Astrocyte (in vitro differentiated cells and primary cell): ENCODE measurements at regions not wholly inside any gene's neighbourhood (a gene's known extent, or its start where the extent isn't known, plus 50 kb on each side); places are given as distances from the start of the nearest gene placed in this dataset.

Source experiments
- DNase-seq: peaks from one replicate; pipeline ENCODE4 v3.0.0-alpha.2; 2010; ENCODE audit warnings: low read depth
- FAIRE-seq: peaks from 2 replicates; lab custom pipeline; 2011; peaks lifted over from hg19 to GRCh38; lab: Jason Lieb, UNC
- H2AFZ ChIP-seq: 2 replicates; pipeline ENCODE4 v1.6.0; 2012; ENCODE audit warnings: low read depth, low read length, inconsistent platforms
- H3K27ac ChIP-seq: 2 replicates; pipeline ENCODE4 v1.5.1; 2011; ENCODE audit warnings: low read depth, low read length, inconsistent platforms
- H3K27me3 ChIP-seq: 2 replicates; pipeline ENCODE4 v1.6.0; 2011; ENCODE audit warnings: low read length, inconsistent platforms; ENCODE audit not compliant: insufficient read depth
- H3K36me3 ChIP-seq: 2 replicates; pipeline ENCODE4 v1.5.1; 2011; ENCODE audit warnings: low read length, inconsistent platforms; ENCODE audit not compliant: insufficient read depth
- H3K4me1 ChIP-seq: 2 replicates; pipeline ENCODE4 v1.5.1; 2011; ENCODE audit warnings: low read length, inconsistent platforms; ENCODE audit not compliant: insufficient read depth
- H3K4me2 ChIP-seq: 2 replicates; pipeline ENCODE4 v1.6.0; 2012; ENCODE audit warnings: low read length, inconsistent platforms
- H3K4me3 ChIP-seq: 2 replicates; pipeline ENCODE4 v1.5.1; 2011; ENCODE audit warnings: low read depth, mild to moderate bottlenecking, low read length, inconsistent platforms; ENCODE audit not compliant: insufficient read depth
- H3K79me2 ChIP-seq: 2 replicates; pipeline ENCODE4 v1.6.0; 2012; ENCODE audit warnings: mild to moderate bottlenecking, low read length, inconsistent platforms; ENCODE audit not compliant: insufficient read depth
- H3K9ac ChIP-seq: 2 replicates; pipeline ENCODE4 v1.6.0; 2012; ENCODE audit warnings: mild to moderate bottlenecking, low read length, inconsistent platforms
- H3K9me3 ChIP-seq: 2 replicates; pipeline ENCODE4 v1.5.1; 2012; ENCODE audit warnings: low read depth, mild to moderate bottlenecking, low read length, inconsistent platforms; ENCODE audit not compliant: insufficient read depth
- H4K20me1 ChIP-seq: 2 replicates; pipeline ENCODE4 v1.6.0; 2012; ENCODE audit warnings: low read length, inconsistent platforms; ENCODE audit not compliant: insufficient read depth
- H3K27ac Mint-ChIP-seq: one replicate; pipeline ENCODE4 v1.8.0; 2021; ENCODE audit warnings: mild to moderate bottlenecking, mixed read lengths; ENCODE audit not compliant: unreplicated experiment
- H3K27me3 Mint-ChIP-seq: one replicate; pipeline ENCODE4 v1.8.0; 2021; ENCODE audit warnings: low read depth, mixed read lengths; ENCODE audit not compliant: unreplicated experiment
- H3K36me3 Mint-ChIP-seq: one replicate; pipeline ENCODE4 v1.8.0; 2021; ENCODE audit warnings: low read depth, mixed read lengths; ENCODE audit not compliant: unreplicated experiment
- H3K4me1 Mint-ChIP-seq: one replicate; pipeline ENCODE4 v1.8.0; 2021; ENCODE audit warnings: low read depth, mixed read lengths; ENCODE audit not compliant: unreplicated experiment
- H3K4me3 Mint-ChIP-seq: one replicate; pipeline ENCODE4 v1.8.0; 2021; ENCODE audit warnings: mild to moderate bottlenecking, moderate library complexity, mixed read lengths; ENCODE audit not compliant: unreplicated experiment
- H3K9me3 Mint-ChIP-seq: one replicate; pipeline ENCODE4 v1.8.0; 2021; ENCODE audit warnings: mild to moderate bottlenecking, mixed read lengths; ENCODE audit not compliant: unreplicated experiment
- CTCF ChIP-seq: IDR thresholded peaks from 2 replicates; pipeline ENCODE4 v1.5.1; 2011; ENCODE audit warnings: low read depth, mild to moderate bottlenecking, inconsistent platforms, low read length, moderate library complexity; ENCODE audit not compliant: insufficient read depth
- EZH2 ChIP-seq: IDR thresholded peaks from 2 replicates; pipeline ENCODE4 v1.6.1; 2012; ENCODE audit warnings: mild to moderate bottlenecking, low read length, inconsistent platforms; ENCODE audit not compliant: insufficient read depth

DNA sequence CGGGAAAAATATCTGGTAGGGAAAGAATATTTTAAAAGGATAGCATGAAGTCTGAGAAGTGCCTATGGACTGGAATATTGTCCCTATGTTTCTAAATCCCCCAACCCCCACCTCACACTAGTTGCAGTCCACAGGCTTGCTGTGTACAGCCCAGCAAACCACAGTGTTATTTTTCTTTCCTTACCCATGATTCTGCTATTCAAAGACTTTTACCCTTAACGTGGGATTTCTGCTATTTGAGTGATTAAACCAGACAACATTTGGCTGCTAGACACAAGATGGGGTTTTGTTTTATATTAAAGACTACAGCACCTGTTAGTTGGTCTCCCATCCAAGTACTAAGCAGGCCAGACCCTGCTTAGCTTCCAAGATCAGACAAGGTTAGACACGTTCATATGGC lies 120.5 kb upstream of the MYO3A start:
- H3K4me3 ChIP-seq, result no peak overlapping the region
- no peak overlapping the region for H2AFZ ChIP-seq
- no peaks in the 10 kb centered on the region for H3K79me2 ChIP-seq
- no peak overlapping the region for H3K4me2 ChIP-seq
- Mint-ChIP-seq H3K4me3 (no peak overlapping the region), H3K36me3 (no peaks in the 10 kb centered on the region), H3K27ac (peak overlapping the region; percentile 36), H3K27me3 (no peaks in the 10 kb centered on the region), H3K4me1 (peaks cover 33% of the 10 kb centered on the region), H3K9me3 (no peaks in the 10 kb centered on the region)
- FAIRE-seq (no peak), DNase-seq (peak; percentile 49)
- TF ChIP-seq CTCF, result no peak
- TF ChIP-seq EZH2, result no peak
- no peaks in the 10 kb centered on the region for H4K20me1 ChIP-seq
- H3K4me1 ChIP-seq, result peaks cover 32% of the 10 kb centered on the region
- H3K36me3 ChIP-seq, result no peaks in the 10 kb centered on the region
- no peak overlapping the region for H3K27ac ChIP-seq
- no peak overlapping the region for H3K9ac ChIP-seq
- H3K9me3 ChIP-seq, result no peaks in the 10 kb centered on the region
- no peaks in the 10 kb centered on the region for H3K27me3 ChIP-seq

GRCh38 chr10:25815236-25815635 lies 118.8 kb upstream of the MYO3A start:
- DNase-seq (peak; percentile 92), FAIRE-seq (no peak)
- Mint-ChIP-seq H3K9me3 (no peaks in the 10 kb centered on the region), H3K27me3 (no peaks in the 10 kb centered on the region), H3K36me3 (no peaks in the 10 kb centered on the region), H3K4me3 (no peak overlapping the region), H3K4me1 (peaks cover 33% of the 10 kb centered on the region), H3K27ac (no peak overlapping the region)
- Histone ChIP-seq H3K9ac (no peak overlapping the region), H3K27me3 (no peaks in the 10 kb centered on the region), H3K4me2 (peak overlapping the region; percentile 67), H3K36me3 (no peaks in the 10 kb centered on the region), H3K27ac (peak overlapping the region; percentile 32), H3K79me2 (no peaks in the 10 kb centered on the region), H3K9me3 (no peaks in the 10 kb centered on the region), H3K4me3 (no peak overlapping the region), H3K4me1 (peaks cover 32% of the 10 kb centered on the region), H2AFZ (no peak overlapping the region), H4K20me1 (no peaks in the 10 kb centered on the region)
- no peak for TF ChIP-seq EZH2
- TF ChIP-seq CTCF, result no peak

GRCh38 chr10:25815999-25816768 lies 117.8 kb upstream of the MYO3A start:
- FAIRE-seq, result no peak
- no peak overlapping the region for H3K4me3 Mint-ChIP-seq
- H3K9me3 Mint-ChIP-seq, result no peaks in the 10 kb centered on the region
- H3K36me3 Mint-ChIP-seq, result no peaks in the 10 kb centered on the region
- Histone ChIP-seq H3K27ac (peak overlapping the region; percentile 66), H3K27me3 (no peaks in the 10 kb centered on the region), H4K20me1 (no peaks in the 10 kb centered on the region), H3K79me2 (no peaks in the 10 kb centered on the region), H3K4me2 (peak overlapping the region; percentile 67), H3K4me1 (peaks cover 28% of the 10 kb centered on the region), H3K4me3 (peak overlapping the region; percentile 21), H2AFZ (no peak overlapping the region), H3K36me3 (no peaks in the 10 kb centered on the region), H3K9me3 (no peaks in the 10 kb centered on the region), H3K9ac (peak overlapping the region; percentile 44)
- H3K27ac Mint-ChIP-seq, result peak overlapping the region; percentile 48
- peaks cover 30% of the 10 kb centered on the region for H3K4me1 Mint-ChIP-seq
- DNase-seq, result peak; percentile 81
- no peak for TF ChIP-seq EZH2
- TF ChIP-seq CTCF, result no peak
- H3K27me3 Mint-ChIP-seq, result no peaks in the 10 kb centered on the region
